Adipocyte (in vitro differentiated cells): ENCODE measurements at regions not wholly inside any gene's neighbourhood (a gene's known extent, or its start where the extent isn't known, plus 50 kb on each side); places are given as distances from the start of the nearest gene placed in this dataset.
"Not testable (repeated sequence)": the region's sequence is repeated elsewhere in the genome, so short reads cannot be mapped to it uniquely, and the experiment has no call there.

Experiments used
- DNase-seq: peaks from one replicate; pipeline ENCODE4 v3.0.0-alpha.2; 2015; ENCODE audit warnings: low read depth
- H3K27me3 ChIP-seq: replicated peaks from 2 replicates; pipeline ENCODE4 v1.7.0; 2013; ENCODE audit warnings: mild to moderate bottlenecking, low read length, moderate library complexity; ENCODE audit not compliant: control insufficient read depth, insufficient read depth
- H3K36me3 ChIP-seq: 2 replicates; pipeline ENCODE4 v1.7.0; 2013; ENCODE audit warnings: low read length, mild to moderate bottlenecking, moderate library complexity; ENCODE audit not compliant: control insufficient read depth, insufficient read depth, severe bottlenecking
- H3K4me1 ChIP-seq: 2 replicates; pipeline ENCODE4 v1.7.0; 2013; ENCODE audit warnings: mild to moderate bottlenecking, low read length, moderate library complexity; ENCODE audit not compliant: control insufficient read depth, insufficient read depth
- H3K4me3 ChIP-seq: 2 replicates; pipeline ENCODE4 v1.7.0; 2013; ENCODE audit warnings: mild to moderate bottlenecking, low read length, moderate library complexity
- H3K9ac ChIP-seq: 2 replicates; pipeline ENCODE4 v1.7.0; 2013; ENCODE audit warnings: mild to moderate bottlenecking, low read length, moderate library complexity
- H3K9me3 ChIP-seq: 2 replicates; pipeline ENCODE4 v1.7.0; 2013; ENCODE audit warnings: mild to moderate bottlenecking, low read length, moderate library complexity; ENCODE audit not compliant: control insufficient read depth

DNA sequence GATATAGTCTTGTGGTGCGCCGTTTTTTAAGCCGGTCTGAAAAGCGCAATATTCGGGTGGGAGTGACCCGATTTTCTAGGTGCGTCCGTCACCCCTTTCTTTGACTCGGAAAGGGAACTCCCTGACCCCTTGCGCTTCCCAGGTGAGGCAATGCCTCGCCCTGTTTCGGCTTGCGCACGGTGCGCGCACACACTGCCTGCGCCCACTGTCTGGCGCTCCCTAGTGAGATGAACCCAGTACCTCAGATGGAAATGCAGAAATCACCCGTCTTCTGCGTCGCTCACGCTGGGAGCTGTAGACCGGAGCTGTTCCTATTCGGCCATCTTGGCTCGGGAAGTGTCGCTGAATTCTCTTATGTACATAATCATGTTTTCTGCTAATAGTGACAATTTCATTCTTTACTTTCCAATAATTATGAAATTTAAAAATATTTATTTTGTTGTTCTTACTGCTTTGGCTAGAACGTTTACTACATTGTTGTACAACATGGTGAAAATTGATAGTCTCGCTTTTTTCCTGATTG lies 61.2 kb upstream of the MINDY3 start:
- H3K9me3 ChIP-seq = peaks cover 19% of the 10 kb centered on the region
- H3K27me3 ChIP-seq, H3K4me3 ChIP-seq, DNase-seq, H3K9ac ChIP-seq, H3K36me3 ChIP-seq, H3K4me1 ChIP-seq: not testable (repeated sequence)

DNA sequence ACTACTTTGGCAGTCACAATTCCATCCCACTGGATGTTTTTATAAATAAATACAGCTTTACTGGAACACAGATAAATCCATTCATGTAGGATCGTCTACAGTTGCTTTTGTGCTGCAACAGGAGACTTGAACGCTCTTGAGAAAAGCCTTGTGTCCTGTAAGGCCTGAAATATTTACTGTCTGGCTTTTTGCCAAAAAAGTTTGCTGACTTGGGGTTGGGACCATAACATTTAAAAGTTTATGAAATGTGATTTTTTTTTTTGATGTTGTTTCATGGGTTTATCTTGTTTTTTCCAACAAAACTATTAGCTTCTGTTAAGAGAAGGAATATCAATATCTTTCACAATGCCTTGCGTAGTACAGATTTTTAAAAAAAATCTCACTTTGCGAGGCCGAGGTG lies 71.1 kb upstream of the MINDY3 start:
- Histone ChIP-seq H3K36me3 (no peaks in the 10 kb centered on the region), H3K27me3 (no peaks in the 10 kb centered on the region), H3K4me1 (no peaks in the 10 kb centered on the region), H3K9me3 (peaks cover 3% of the 10 kb centered on the region), H3K4me3 (no peak overlapping the region), H3K9ac (no peak overlapping the region)
- DNase-seq = no peak

DNA sequence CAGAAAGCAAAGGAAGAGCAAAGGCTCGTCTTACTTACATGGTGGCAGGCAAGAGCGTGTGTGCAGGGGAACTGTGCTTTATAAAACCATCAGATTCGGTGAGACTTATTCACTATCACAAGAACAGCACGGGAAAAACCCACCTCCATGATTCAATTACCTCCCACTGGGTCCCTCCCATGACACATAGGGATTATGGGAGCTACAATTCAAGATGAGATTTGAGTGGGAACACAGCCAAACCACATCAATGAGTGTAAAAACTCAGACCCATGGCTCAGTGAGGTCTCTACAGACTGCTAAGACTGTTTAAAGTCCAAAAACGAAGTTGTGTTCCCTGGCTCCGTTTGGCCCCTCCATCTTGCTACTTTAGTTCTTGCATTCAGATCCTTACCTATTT lies 79.2 kb upstream of the MINDY3 start:
- not testable (repeated sequence) for H3K9ac ChIP-seq, H3K9me3 ChIP-seq, H3K4me3 ChIP-seq, H3K4me1 ChIP-seq, H3K27me3 ChIP-seq, H3K36me3 ChIP-seq, DNase-seq

DNA sequence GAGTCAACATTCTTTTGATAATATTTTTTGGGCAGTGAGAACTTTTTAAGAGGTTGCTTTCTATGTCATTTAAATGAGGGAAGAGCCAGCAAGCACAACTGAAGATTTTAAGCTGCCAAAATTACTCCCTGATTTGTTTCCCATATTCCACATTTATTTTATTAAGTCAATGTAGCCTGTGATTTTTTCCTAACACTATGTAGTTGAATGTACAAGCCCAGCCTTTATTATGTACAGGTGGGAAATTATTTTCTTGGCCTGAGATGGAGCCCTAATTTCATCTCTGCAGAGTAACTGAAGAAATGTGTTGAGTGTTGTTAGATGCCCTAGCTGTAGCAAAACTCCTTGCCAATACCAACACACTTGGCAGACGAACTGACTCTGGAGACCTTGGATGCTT lies 83.1 kb upstream of the MINDY3 start:
- no peak for DNase-seq
- H3K9ac ChIP-seq = no peak overlapping the region
- H3K9me3 ChIP-seq = peaks cover 11% of the 10 kb centered on the region
- no peaks in the 10 kb centered on the region for H3K36me3 ChIP-seq
- H3K4me3 ChIP-seq = no peak overlapping the region
- H3K4me1 ChIP-seq = no peaks in the 10 kb centered on the region
- H3K27me3 ChIP-seq = no peaks in the 10 kb centered on the region

DNA sequence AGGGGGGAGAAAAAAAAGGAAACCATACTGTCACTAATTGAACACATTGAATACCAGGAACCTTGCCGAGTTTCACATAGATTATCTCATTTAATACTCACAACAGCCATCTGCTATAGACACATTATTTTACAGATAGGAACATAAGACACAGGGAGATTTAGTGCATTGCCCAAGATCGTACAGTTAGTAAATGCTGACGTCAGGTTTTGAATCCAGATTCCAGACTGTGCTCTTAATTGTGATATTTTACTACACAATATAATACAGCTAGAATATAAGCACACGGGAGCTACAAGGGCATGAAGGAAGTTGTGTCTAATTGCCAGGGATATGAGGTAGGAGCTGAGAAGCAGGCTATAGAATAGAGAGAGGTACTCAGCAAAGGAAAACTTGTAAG lies 93.9 kb upstream of the MINDY3 start:
- Histone ChIP-seq H3K27me3 (no peaks in the 10 kb centered on the region), H3K9ac (no peak overlapping the region), H3K4me1 (no peaks in the 10 kb centered on the region), H3K4me3 (no peak overlapping the region), H3K9me3 (no peaks in the 10 kb centered on the region), H3K36me3 (no peaks in the 10 kb centered on the region)
- DNase-seq = no peak

DNA sequence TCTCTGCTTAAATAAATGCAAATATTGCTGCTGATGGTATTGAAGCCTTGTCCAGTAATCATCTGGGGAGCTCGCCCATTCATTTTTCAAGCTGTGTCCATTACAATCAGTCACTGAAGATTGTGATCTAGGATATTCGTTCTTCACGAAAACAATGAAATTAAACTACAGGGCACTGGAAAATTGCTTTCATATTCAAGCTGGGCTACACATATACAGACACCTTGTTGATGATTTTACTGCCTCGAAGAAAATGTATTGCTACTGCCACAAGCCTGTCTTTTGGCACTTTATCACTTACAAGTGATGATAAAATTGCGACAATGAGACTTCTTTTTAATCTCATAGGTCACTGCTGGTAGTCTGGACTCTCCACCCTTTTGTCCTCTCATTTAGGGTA lies 100.0 kb upstream of the MINDY3 start:
- H3K4me3 ChIP-seq = no peak overlapping the region

DNA sequence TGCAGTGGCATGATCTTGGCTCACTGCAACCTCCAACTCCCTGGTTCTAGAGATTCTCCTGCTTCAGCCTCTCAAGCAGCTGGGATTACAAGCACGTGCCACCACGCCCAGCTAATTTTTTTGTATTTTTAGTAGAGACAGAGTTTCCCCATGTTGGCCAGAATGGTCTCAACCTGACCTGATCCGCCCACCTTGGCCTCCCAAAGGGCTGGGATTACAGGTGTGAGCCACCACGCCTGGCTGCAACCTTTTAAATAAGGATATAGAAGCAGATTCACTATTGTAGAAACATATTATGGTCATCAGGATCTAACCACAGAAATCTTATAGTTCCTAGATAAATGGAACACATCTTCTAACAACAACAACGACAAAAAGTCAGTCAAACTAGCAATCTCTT lies 112.4 kb upstream of the MINDY3 start:
- not testable (repeated sequence) for H3K9ac ChIP-seq, H3K27me3 ChIP-seq, DNase-seq, H3K9me3 ChIP-seq, H3K4me3 ChIP-seq, H3K36me3 ChIP-seq, H3K4me1 ChIP-seq

More for the DNA sequence above, 100.0 kb upstream of the MINDY3 start:
- DNase-seq = no peak
- Histone ChIP-seq H3K9me3 (no peaks in the 10 kb centered on the region), H3K36me3 (no peaks in the 10 kb centered on the region), H3K9ac (no peak overlapping the region), H3K27me3 (no peaks in the 10 kb centered on the region), H3K4me1 (no peaks in the 10 kb centered on the region)

DNA sequence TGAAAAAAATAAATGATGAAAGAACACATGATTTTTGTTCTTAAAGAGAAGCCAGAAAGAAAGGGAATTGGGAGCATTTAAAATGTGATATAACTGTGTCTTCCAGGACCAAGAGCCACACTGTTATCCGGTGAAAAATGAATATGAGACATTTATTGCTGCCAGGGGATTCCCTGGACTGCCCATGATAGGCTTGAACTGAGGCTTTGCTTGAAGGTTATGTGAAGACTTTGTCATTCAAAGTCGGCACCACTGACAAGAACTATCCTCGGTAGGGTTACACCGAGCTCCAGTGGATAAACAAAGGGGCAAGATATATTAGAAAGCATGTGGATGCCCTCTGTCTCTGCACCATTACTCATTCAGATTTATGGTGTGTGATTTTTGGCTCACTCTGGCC lies 125.4 kb upstream of the MINDY3 start:
- no peaks in the 10 kb centered on the region for H3K27me3 ChIP-seq
- no peaks in the 10 kb centered on the region for H3K4me1 ChIP-seq
- H3K36me3 ChIP-seq = no peaks in the 10 kb centered on the region
- H3K4me3 ChIP-seq = no peak overlapping the region
- H3K9ac ChIP-seq = no peak overlapping the region
- no peaks in the 10 kb centered on the region for H3K9me3 ChIP-seq
- DNase-seq = no peak

DNA sequence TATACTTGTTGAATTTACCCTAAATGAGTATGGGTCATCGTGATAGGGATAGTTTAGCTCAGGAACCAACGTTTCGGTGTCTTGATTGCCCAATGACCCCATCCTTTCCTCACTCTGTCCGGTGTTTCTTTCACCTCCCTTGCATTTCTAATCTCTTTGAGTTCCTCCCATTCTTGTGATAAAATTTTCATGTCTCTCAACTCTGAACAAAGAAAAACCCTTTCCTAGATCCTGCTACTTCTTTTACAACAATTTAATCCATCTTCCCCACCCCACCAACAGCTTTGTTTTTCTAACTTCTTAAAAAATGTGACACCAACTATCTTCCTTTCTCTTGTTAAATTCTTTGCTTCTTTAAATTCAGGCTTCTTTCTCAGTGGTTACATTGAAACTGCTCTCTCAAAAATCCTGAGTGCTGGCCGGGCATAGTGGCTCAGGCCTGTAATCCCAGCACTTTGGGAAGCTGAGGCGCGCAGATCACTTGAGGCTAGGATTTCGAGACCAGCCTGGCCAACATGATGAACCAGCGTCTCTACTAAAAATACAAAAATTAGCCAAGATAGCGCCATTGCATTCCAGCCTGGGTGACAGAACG lies 130.3 kb upstream of the MINDY3 start:
- Histone ChIP-seq H3K4me3 (no peak overlapping the region), H3K9me3 (peaks cover 10% of the 10 kb centered on the region), H3K9ac (no peak overlapping the region)

DNA sequence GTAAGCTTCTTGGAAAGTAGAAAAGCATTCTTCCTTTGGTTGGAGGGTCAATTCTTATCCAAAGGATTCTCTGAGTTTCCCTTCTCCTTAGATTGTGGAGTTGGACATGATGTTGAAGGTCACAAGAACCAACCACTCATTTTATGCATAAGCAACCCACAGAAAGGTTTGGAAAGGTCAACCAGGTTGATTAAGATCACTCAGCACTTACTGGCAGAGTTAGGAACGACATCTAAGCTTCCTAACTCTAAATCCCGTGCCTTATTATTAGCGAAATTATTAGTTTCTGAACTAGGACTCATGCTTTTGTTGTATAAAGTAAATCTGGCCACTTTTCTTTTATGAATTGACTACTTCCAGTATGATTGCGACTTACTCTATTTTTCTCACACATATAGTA lies 137.0 kb upstream of the MINDY3 start:
- Histone ChIP-seq H3K9me3 (peaks cover 24% of the 10 kb centered on the region), H3K4me3 (no peak overlapping the region)
- no peak for DNase-seq

More for the DNA sequence above, 130.3 kb upstream of the MINDY3 start:
- Histone ChIP-seq H3K27me3 (no peaks in the 10 kb centered on the region), H3K4me1 (no peaks in the 10 kb centered on the region), H3K36me3 (no peaks in the 10 kb centered on the region)
- no peak for DNase-seq

DNA sequence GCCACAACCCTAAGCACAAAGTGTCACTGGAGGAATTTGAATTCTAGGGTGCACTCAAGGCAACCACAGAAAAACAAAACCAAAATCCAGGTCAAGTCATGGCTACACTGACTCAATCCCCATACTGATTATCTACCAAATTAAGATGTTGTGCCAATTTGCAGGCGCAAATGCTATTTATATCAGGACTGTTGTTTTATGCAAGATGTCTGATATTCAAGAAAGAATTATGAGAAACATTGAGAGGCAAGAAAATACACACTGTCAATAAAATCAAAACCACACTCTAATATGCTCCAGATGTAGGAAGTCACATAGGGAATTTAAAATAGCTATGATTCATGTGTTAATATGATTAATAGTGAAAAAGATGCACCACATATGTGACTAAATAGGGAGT lies 141.3 kb upstream of the MINDY3 start:
- Histone ChIP-seq H3K9ac (no peak overlapping the region), H3K27me3 (no peaks in the 10 kb centered on the region), H3K4me1 (no peaks in the 10 kb centered on the region), H3K9me3 (peaks cover 48% of the 10 kb centered on the region), H3K4me3 (no peak overlapping the region), H3K36me3 (no peaks in the 10 kb centered on the region)
- DNase-seq = no peak

More for the DNA sequence above, 137.0 kb upstream of the MINDY3 start:
- Histone ChIP-seq H3K27me3 (no peaks in the 10 kb centered on the region), H3K36me3 (no peaks in the 10 kb centered on the region), H3K4me1 (no peaks in the 10 kb centered on the region), H3K9ac (no peak overlapping the region)

DNA sequence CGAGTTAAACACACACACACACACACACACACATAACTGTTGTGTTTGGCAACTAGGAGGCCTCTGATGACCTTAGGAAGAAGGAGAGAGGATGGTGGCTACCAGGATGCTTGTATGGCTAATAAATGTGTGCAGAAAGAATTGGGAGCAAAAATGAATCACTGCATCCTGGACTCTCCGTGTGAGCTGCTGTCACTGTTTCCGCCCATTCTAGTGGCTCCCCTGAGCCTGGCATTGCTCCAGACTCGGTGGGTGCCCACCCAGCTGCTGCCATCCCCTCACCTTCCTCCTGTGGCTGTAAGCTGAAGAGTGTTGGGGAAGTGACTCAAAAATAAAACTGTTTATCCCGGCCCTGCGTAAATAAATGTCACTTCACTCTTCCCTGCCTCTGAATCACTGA lies 149.5 kb upstream of the MINDY3 start:
- no peaks in the 10 kb centered on the region for H3K36me3 ChIP-seq
- peaks cover 15% of the 10 kb centered on the region for H3K9me3 ChIP-seq
- no peaks in the 10 kb centered on the region for H3K4me1 ChIP-seq
- no peak overlapping the region for H3K4me3 ChIP-seq
- H3K27me3 ChIP-seq = no peaks in the 10 kb centered on the region
- no peak for DNase-seq
- H3K9ac ChIP-seq = no peak overlapping the region
